Peyer's patch (tissue), 4 donors: ENCODE measurements at regions not wholly inside any gene's neighbourhood (a gene's known extent, or its start where the extent isn't known, plus 50 kb on each side); places are given as distances from the start of the nearest gene placed in this dataset.
"Not testable (repeated sequence)": the region's sequence is repeated elsewhere in the genome, so short reads cannot be mapped to it uniquely, and the experiment has no call there.

Experiments
- DNase-seq, 3 donors: peaks; one replicate each; pipeline ENCODE4 v3.0.0-alpha.2; 2017 to 2019
- H3K27ac ChIP-seq, 4 donors: fragments of 200-600 bp; sonication (generic); one replicate each; pipeline ENCODE4 v1.5.1; 2016 to 2019
- H3K27me3 ChIP-seq, 2 donors: fragments of 200-600 bp; sonication (generic); one replicate each; pipeline ENCODE4 v1.5.1; 2019
- H3K36me3 ChIP-seq, 3 donors: fragments of 200-600 bp; sonication (generic); one replicate each; pipeline ENCODE4 v1.5.1; 2016 to 2019
- H3K4me1 ChIP-seq, 4 donors: fragments of 200-600 bp; sonication (generic); one replicate each; pipeline ENCODE4 v1.5.1; 2016 to 2019
- H3K4me3 ChIP-seq, 4 donors: fragments of 200-600 bp; sonication (generic); 1 replicate in 3 of 4; 2 replicates in 1 of 4; pipeline ENCODE4 v1.5.1; 2016 to 2019; ENCODE audit warnings: mild to moderate bottlenecking in 1 of 4
- H3K9me3 ChIP-seq, 4 donors: fragments of 200-600 bp; sonication (generic); one replicate each; pipeline ENCODE4 v1.5.1; 2016 to 2019; ENCODE audit warnings: mild to moderate bottlenecking in 1 of 4
- POLR2A ChIP-seq, 2 donors: fragments of 450-650 bp; IDR thresholded peaks; one replicate each; pipeline ENCODE4 v1.5.1; 2017; ENCODE audit warnings: antibody characterized with exemption in 2 of 2, mild to moderate bottlenecking in 2 of 2, moderate library complexity in 2 of 2
- TF ChIP-seq, protein P1 (sequence below), 6 experiments: fragments of 450-650 bp in 4 of 6; fragments of 200-600 bp in 2 of 6; sonication (generic) in 1 of 6; IDR thresholded peaks; one replicate each; pipeline ENCODE4 v1.5.1; 2017 to 2019; ENCODE audit warnings: antibody characterized with exemption in 6 of 6, mild to moderate bottlenecking in 3 of 6, moderate library complexity in 1 of 6

DNA sequence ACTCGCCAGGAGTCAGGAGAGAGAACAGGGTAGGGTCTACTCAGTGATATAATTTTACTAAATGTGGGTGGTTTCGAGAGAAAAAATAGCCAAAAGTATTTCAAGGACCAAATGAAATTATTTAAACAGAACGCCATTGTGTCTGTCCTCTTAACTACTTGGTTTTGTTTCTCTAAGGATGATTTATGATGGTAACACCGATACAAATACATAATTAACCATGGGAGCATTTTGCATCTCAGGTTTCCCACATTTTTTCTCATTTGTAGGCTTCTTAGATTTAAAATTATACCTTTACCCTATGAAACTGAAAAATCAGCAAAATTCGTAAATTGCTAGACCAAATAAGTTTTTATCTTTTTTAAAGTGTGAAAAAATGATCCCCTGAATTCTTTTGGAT is 188.2 kb downstream of the ZFP64 start:
- Histone ChIP-seq H3K36me3 (no peaks in the 10 kb centered on the region), H3K9me3 (no peaks in the 10 kb centered on the region), H3K4me3 (no peak overlapping the region), H3K27me3 (no peaks in the 10 kb centered on the region), H3K27ac (no peak overlapping the region), H3K4me1 (no peaks in the 10 kb centered on the region)
- DNase-seq = no peak
- TF ChIP-seq, protein P1, sequence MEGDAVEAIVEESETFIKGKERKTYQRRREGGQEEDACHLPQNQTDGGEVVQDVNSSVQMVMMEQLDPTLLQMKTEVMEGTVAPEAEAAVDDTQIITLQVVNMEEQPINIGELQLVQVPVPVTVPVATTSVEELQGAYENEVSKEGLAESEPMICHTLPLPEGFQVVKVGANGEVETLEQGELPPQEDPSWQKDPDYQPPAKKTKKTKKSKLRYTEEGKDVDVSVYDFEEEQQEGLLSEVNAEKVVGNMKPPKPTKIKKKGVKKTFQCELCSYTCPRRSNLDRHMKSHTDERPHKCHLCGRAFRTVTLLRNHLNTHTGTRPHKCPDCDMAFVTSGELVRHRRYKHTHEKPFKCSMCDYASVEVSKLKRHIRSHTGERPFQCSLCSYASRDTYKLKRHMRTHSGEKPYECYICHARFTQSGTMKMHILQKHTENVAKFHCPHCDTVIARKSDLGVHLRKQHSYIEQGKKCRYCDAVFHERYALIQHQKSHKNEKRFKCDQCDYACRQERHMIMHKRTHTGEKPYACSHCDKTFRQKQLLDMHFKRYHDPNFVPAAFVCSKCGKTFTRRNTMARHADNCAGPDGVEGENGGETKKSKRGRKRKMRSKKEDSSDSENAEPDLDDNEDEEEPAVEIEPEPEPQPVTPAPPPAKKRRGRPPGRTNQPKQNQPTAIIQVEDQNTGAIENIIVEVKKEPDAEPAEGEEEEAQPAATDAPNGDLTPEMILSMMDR (IDR thresholded peaks at IDR 0.05) = no peak
- TF ChIP-seq POLR2A (IDR thresholded peaks at IDR 0.05) = no peak

DNA sequence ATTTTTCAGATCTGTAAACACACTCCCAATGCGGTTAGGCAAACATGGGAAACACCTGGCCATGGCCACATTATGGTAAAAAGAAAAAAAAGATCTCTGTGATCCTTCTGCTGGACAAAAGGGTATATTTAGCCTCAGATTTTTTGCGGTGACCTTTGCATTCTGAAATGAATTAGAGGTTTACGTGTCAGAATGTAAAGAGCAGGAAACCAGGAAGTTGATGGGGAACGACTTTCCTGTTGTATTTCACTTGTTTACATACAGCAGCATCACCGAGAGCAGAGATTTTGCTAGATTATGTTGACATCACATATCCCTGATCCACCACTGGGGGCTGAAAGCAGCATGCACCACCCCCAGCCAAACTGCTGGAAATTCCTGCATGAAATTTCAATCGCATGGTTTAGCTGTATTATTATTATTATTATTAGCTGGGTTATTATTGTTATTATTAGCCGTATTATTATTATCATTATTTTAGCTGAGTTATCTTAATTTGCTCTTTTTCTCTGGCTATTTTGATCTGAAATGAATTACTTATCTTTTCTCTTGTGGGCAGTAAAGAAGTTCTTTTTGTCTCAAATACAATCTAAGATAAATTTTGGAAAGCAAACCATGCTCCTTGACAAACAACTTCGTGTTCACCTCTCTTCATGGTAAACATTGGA is 189.4 kb downstream of the ZFP64 start:
- Histone ChIP-seq H3K27ac (no peak overlapping the region), H3K4me1 (no peaks in the 10 kb centered on the region), H3K9me3 (no peaks in the 10 kb centered on the region), H3K27me3 (no peaks in the 10 kb centered on the region), H3K36me3 (no peaks in the 10 kb centered on the region), H3K4me3 (no peak overlapping the region)
- TF ChIP-seq POLR2A (IDR thresholded peaks at IDR 0.05) = no peak
- TF ChIP-seq, protein P1 (IDR thresholded peaks at IDR 0.05) = no peak
- no peak for DNase-seq

DNA sequence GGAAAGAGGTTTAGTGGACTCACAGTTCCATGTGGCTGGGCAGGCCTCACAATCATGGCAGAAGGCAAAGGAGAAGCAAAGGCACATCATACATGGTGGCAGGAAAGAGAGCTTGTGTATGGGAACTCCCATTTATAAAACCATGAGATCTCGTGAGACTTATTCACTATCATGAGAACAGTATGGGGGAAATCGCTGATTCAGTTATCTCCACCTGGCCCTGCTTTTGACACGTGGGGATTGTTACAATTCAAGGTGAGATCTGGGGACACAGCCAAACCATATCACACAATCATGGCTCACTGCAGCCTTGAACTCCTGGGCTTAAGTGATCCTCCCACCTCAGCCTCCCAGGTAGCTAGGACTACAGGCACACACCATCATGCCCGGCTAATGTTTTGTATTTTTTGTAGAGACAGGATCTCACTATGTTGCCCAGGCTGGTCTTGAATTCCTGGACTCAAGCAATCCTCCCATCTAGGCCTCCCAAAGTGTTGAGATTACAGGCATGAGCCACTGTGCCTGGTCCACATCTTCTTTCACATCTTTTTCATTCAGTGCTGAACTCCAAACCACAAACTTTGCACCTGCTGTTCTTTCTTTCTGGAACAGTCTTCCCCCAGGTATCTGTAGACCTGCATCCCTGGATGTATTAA is 194.2 kb downstream of the ZFP64 start:
- not testable (repeated sequence) for H3K27ac ChIP-seq, H3K27me3 ChIP-seq, H3K4me1 ChIP-seq, DNase-seq, H3K36me3 ChIP-seq, H3K9me3 ChIP-seq, H3K4me3 ChIP-seq

DNA sequence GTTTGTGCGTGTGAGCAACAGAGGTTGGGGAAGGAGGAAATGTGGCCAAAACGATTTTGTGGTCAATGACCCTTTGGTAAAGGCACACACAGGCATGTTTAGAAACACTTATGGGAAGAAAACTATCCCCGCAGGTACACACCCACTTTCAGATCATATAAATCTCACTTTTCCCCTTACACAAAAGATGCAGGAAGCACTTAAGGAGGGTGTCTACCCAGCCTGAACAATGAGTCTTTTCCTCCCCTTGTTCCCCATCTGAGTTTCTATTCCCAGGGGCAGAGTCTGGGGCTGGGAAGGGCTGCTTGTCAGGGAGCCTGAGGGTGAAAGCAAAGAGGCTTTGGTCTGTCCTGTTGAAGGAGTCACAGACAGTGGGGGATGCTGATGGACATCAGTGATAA is 193.2 kb upstream of the SALL4 start:
- no peak overlapping the region for H3K27ac ChIP-seq
- TF ChIP-seq, protein P1 (IDR thresholded peaks at IDR 0.05) = no peak
- no peak for TF ChIP-seq POLR2A (IDR thresholded peaks at IDR 0.05)
- no peaks in the 10 kb centered on the region for H3K4me1 ChIP-seq
- H3K27me3 ChIP-seq = no peaks in the 10 kb centered on the region
- H3K9me3 ChIP-seq = no peaks in the 10 kb centered on the region
- no peak overlapping the region for H3K4me3 ChIP-seq
- H3K36me3 ChIP-seq = no peaks in the 10 kb centered on the region
- DNase-seq = no peak

DNA sequence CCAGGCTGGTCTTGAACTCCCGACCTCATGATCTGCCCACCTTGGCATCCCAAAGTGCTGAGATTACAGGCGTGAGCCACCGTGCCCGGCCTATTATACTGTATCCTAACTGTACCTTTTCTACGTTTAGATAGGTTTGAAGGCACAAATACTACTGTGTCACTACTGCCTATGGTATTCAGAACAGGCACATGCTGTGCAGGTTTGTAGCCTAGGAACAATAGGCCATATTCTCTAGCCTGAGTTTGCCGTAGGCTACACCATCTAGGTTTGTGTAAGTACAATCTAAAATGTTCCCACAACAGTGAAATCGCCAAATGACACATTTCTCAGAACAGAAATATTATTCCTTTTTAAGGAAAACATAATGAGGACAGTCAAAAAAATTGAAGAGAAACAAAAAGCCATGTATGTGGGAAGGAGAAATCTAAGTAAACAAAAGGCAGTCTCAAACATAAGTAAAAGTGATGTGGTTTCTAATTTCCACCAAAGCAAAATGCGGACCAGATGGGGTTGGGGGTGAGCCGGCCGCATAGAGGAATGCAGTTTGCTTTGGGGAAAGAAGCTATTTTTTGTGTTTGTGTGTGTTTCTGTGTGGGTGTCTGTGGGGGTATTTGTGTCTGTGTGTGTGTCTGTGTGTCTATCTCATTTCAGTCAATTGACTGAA is 192.6 kb upstream of the SALL4 start:
- H3K27ac ChIP-seq = no peak overlapping the region
- no peaks in the 10 kb centered on the region for H3K9me3 ChIP-seq
- H3K27me3 ChIP-seq = no peaks in the 10 kb centered on the region
- no peaks in the 10 kb centered on the region for H3K4me1 ChIP-seq
- TF ChIP-seq, protein P1 (IDR thresholded peaks at IDR 0.05) = no peak
- no peak for TF ChIP-seq POLR2A (IDR thresholded peaks at IDR 0.05)
- H3K4me3 ChIP-seq = no peak overlapping the region
- no peak for DNase-seq
- H3K36me3 ChIP-seq = no peaks in the 10 kb centered on the region

DNA sequence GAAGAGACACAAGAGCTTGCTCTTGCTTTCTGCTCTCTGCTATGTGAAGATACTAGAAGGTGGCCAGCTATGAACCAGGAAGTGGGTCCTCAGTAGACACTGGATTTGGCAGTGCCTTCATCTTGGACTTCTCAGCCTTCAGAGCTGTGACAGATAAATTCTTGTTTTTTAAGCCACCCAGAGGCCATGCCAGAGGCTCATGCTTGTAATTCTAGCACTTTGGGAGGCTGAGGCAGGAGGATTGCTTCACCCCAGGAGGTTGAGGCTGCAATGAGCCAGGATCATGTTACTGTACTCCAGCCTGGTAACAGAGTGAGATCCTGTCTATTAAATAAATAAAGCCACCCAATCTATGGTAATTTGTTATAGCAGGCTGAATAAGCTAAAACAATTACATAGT is 185.5 kb upstream of the SALL4 start:
- Histone ChIP-seq H3K36me3 (no peaks in the 10 kb centered on the region), H3K27ac (no peak overlapping the region), H3K9me3 (no peaks in the 10 kb centered on the region), H3K4me3 (no peak overlapping the region), H3K27me3 (no peaks in the 10 kb centered on the region), H3K4me1 (peaks cover 0 to 7% (median 0%) of the 10 kb centered on the region in 4 donors)
- no peak for DNase-seq
- TF ChIP-seq POLR2A (IDR thresholded peaks at IDR 0.05) = no peak
- TF ChIP-seq, protein P1 (IDR thresholded peaks at IDR 0.05) = no peak
